Breast epithelium (tissue), 3 donors: ENCODE measurements at regions not wholly inside any gene's neighbourhood (a gene's known extent, or its start where the extent isn't known, plus 50 kb on each side); places are given as distances from the start of the nearest gene placed in this dataset.

Experiments
- POLR2A ChIP-seq: fragments of 450-650 bp; IDR thresholded peaks from one replicate; pipeline ENCODE4 v1.6.1; 2016; ENCODE audit warnings: antibody characterized with exemption, mild to moderate bottlenecking, moderate library complexity
- POLR2AphosphoS5 ChIP-seq, 3 donors: sonication (generic); formaldehyde crosslinking; IDR thresholded peaks; one replicate each; pipeline ENCODE4 v1.6.1; 2017; ENCODE audit warnings: antibody characterized with exemption in 3 of 3
- TF ChIP-seq, protein P1 (sequence below), 3 donors: fragments of 450-650 bp; IDR thresholded peaks; one replicate each; pipeline ENCODE4 v1.5.1; 2016 to 2017; ENCODE audit warnings: antibody characterized with exemption in 3 of 3, mild to moderate bottlenecking in 3 of 3, moderate library complexity in 3 of 3

DNA sequence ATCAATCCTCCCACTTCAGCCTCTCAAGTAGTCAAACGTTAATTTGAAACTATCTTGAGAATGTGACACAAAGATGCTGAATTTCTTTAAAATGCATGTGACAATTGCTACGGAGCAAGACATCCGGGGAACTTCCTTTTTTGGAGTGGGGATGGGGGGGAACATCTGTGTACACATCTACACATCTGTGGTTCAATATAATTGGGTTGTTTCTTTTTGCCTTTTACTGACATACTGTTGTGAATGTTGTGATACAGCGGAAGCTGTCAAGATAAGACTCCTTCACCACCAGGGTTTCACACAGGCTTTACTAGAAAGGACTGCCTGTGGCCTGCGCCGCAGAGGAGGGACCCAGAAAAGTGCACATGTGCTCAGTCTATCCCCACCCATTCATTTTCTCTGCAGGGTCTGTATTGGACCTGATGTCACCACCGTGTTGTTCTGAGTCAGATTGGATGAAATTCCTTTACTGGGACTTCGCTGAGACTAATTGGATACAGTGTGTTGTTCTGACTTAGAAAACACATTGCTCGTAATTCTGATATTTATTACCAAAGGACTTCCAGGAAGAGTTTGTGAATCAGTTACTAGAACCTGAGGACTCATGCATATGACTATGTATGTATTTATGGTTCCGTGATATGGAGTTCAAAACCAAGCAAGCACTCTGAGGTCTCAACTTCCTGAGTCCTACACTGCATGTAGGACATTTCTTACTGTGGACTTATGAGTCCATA lies 98.7 kb upstream of the SGK1 start:
- no peak for TF ChIP-seq POLR2A
- TF ChIP-seq, protein P1, sequence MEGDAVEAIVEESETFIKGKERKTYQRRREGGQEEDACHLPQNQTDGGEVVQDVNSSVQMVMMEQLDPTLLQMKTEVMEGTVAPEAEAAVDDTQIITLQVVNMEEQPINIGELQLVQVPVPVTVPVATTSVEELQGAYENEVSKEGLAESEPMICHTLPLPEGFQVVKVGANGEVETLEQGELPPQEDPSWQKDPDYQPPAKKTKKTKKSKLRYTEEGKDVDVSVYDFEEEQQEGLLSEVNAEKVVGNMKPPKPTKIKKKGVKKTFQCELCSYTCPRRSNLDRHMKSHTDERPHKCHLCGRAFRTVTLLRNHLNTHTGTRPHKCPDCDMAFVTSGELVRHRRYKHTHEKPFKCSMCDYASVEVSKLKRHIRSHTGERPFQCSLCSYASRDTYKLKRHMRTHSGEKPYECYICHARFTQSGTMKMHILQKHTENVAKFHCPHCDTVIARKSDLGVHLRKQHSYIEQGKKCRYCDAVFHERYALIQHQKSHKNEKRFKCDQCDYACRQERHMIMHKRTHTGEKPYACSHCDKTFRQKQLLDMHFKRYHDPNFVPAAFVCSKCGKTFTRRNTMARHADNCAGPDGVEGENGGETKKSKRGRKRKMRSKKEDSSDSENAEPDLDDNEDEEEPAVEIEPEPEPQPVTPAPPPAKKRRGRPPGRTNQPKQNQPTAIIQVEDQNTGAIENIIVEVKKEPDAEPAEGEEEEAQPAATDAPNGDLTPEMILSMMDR (IDR thresholded peaks at IDR 0.05), result no peak
- TF ChIP-seq POLR2AphosphoS5 (IDR thresholded peaks at IDR 0.05), result no peak
